Non-pigmented ciliary epithelial cell (primary cell): ENCODE measurements at regions not wholly inside any gene's neighbourhood (a gene's known extent, or its start where the extent isn't known, plus 50 kb on each side); places are given as distances from the start of the nearest gene placed in this dataset.

ENCODE experiments used
- DNase-seq: peaks from one replicate; pipeline ENCODE4 v3.0.0-alpha.2; 2010; ENCODE audit warnings: low read depth

DNA sequence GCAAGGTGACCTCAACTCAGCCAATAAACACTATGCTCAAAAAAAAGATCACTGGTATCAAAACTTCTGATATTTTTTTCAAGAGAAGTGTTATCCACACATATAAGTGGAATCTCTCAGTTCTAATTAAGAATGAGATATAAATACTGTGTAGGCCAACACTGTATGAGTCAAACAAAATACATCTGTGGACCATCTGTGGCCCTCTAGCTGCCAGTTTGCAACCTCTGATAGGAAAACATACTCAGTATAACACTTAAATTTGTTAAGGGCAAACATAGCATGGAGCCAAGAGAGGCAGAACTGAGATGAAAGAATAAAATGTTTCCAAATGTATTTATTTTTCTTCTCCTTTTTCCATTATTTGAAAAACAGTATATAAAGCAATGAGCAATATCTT lies 377.3 kb downstream of the ARAP2 start:
- DNase-seq = no peak

DNA sequence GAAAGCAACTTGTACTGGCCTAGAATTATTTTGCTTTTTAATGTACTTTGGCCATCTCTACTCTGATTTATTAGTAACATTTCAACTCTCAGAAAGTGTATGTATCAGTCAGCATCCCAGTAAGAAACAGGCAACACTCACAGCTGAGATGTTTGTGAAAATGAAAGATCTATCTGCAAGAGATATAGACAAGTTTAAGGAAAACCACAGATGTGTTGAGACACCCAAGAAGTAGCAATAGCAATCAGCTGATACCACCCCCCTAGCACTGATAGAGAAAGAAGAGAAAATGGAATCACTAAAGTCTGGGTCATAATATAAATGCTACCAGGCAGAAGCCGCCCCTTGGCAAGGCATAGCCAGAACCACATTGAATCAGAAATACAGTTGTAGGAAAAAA lies 372.0 kb downstream of the ARAP2 start:
- DNase-seq = no peak

DNA sequence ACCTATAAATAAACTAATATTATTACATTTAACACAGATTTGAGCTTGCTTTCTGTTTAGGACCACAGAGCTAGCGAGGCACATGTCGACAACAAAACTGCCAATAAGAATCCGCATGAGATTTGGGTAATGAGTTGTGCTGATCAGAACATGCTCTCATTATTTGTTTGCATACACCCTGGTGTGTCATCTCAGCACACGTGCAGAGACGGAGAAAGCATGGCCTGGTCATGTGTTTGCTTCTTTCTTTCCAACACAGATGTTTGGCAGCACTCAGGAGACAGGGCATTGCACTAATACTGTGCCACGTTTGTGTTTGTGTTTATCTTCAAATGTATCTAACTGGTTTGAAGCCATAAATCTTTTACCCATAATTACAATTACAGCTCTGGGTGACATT lies 364.8 kb downstream of the ARAP2 start:
- DNase-seq = no peak

DNA sequence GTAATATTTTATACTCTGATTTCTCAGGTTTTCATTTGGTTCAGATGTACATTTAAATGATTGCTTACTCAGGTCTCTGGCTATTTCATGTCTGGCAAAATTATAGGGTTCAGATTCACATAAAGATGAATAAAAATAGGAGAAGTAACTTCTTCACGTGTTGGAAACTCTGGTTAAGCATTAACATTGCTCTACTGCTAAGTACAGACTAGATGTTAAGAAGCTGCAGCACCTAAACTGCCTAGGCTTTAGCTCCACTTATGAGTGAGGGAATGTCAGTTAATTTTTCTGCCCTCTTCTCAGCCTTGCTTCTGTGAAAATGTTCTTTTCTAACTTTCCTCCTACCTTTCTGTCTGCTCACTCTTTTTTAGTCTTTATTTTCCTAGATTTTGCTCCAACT lies 361.2 kb downstream of the ARAP2 start:
- DNase-seq = no peak

DNA sequence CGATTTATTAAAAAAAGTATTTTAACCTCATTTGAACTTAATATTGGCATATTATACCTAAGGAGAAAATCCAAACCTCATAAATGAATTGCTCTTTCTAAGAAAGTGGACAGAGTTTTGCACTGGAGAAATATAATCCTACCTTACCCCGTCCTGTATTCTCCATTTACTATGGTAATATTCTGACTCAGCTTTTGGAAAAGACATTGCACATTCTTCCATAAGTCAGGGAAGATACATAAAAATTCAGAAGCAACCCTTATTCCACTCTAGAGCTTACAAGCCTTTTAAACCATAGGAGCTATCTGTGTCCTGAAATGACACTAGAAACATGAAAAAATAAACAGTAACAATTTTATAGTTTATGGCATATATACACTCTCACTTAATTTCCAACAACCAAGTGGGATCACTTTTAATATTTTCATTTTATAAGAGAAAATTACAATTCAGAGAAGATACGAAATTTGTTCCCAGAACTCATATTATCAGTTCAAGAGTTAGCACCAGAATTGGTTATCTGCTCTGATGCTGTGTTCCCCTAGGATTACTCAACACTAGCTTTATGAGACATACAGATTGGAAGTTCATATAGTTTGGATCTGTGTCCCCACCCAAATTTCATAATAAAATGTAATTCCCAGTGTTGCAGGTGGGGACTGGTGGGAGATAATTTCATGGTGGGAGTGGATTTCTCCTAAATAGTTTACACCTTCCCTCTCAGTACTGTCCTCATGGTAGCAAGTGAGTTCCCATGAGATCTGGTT lies 359.4 kb downstream of the ARAP2 start:
- DNase-seq = no peak

DNA sequence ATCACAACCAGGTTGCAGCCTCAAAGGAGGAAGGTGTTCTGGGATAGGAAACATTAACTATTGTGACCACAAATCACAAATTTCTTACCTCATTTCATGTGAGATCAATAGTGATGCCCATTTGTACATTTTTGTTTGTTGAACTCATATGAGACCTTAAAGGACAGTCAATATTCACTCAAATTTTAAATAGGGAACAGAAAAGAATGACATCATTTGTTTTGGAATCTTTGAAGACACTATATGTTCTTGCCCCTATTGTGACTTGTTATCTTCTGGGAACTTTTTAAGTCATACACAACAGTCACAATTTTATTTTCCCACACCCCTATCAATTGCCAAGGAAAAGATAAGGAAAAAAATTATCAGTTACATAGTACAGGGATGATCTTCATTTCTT lies 346.5 kb downstream of the ARAP2 start:
- DNase-seq = no peak

DNA sequence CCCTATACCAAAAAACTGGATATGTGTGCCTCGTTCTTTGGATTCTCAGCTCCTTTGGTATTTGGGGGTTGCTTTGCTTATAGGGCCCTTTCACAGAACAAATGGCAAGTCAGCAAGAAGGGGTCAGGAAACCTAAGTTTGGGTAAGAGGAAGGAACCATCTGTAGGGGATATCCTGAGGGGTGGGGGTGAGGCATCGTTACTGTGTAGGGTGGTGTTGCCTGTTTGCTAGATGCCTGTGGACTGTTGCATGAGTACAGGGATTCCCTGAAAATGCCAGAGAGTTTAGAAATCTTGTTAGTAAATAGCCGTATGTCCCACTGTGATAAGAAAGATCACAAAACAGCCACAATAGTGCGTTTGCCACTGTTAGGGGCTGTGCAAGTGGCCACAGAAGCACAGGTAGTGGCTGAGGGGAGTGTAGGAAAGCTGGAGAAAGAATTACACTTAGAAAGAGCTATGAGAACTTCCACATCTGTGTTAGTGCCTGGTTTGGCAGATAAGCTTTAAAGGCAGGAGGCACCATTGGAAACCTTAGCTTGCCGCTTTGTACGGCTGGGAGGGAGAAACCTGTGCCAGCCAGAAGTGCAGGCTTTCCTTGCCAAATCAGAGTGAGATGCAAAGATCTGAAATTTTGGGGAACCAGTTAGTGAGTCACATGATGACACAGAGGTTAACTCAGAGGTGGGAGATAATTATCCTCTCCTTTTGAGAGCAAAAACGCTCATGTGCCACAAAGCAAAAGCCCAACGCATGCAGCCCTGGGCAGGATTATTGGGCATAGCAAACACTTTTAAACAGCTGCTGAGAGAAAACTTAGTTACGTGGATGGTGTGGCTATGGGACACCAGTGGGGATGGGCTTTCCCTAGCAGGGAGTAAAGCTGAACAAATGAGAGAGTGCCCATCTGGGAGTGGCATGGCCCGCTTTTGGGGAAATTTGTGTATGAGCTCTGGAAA lies 343.7 kb downstream of the ARAP2 start:
- DNase-seq = no peak

DNA sequence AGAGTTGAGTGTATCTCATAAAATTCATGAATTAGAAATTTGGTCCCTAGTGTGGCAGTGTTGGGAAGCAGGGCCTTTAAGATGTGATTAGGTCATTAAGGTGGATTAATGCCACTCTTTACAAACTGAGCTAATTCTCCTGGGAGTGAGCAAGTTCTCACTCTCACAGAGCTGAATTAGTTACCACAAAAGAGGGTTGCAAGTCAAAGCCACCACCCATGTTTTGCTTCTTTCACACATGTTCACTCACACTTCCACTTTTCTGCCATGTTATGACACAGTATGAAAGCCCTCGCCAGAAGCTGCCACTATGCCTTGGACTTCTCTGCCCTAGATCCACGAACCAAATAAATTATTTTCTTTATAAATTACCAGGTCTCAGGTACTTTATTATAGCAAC lies 332.1 kb downstream of the ARAP2 start:
- no peak for DNase-seq

DNA sequence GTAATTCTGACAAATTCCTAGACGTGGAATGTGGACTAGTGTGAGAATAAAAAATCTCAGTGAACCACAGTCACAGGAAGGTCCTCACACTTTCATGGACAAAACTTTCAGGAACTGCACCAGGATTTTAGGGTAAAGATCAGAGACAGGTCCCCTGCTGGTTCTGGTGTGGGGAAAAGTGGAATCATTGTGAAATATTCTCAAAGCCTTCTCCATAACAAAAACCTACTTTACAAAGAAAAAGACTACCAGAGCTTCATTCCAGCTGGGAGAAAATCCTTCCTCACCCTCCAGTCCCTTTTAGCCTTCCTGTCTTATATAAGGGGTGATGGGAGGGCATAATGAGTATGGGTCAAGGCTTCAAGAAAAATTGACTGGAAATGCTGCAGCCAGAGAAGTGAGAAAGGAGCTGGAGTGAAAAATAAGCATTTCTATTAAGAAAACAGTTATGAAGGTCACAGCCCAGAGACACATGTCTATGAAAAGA lies 325.8 kb downstream of the ARAP2 start:
- DNase-seq = no peak

DNA sequence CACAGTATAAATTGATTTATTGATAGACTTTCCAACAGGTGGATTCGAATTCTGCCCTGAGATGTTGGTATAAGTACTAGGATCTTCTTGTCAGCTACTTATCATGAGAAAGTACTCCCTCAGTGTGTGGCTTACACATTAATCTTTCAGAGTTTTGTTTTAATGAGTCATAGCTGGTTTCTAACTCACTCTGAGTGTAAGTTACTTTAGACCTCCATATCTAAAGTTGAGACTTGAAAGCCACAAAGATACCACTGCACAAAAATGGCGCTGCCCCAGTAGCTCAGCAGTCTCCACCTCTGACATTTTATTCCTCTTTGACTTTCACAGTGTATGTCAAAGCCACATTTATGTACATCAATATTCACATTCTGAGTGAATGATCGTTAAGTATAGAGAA lies 318.5 kb downstream of the ARAP2 start:
- DNase-seq = no peak

DNA sequence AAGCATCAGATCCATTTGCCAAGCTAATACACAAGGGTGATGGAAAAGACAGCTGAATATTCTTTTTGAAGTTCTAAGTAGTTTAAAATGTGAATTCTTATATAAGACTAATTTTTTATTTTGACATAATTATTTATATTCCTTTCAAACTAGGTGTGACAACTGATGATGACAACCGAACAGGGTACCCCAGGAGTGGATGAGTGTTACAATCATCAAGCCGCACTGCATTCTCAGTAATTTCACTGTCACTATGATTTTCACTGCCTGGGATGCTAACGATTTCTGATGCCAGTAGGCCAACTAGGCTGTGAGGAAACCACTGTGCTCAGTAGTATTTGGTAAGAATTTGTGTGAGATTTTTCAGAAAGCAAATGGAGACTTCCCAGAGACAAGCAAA lies 317.5 kb downstream of the ARAP2 start:
- DNase-seq = no peak

DNA sequence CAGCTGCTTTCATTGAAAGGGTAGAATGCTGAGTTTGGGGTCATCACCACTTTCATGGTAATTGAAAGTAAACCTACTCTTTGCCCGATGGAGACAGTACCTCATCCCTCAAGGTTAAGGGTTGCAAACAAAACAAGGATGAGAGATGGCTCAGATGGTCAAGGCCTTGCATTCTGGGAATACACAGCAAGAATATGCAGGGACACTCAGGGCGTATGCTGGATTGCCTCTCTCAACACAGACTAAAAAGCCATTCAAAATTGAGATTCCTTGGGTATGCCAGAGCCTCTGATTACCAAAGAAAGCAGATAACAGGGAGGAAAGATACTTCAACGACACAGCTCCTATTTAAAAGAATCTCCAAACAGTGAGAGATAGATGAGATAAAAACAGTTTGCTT lies 310.4 kb downstream of the ARAP2 start:
- no peak for DNase-seq

DNA sequence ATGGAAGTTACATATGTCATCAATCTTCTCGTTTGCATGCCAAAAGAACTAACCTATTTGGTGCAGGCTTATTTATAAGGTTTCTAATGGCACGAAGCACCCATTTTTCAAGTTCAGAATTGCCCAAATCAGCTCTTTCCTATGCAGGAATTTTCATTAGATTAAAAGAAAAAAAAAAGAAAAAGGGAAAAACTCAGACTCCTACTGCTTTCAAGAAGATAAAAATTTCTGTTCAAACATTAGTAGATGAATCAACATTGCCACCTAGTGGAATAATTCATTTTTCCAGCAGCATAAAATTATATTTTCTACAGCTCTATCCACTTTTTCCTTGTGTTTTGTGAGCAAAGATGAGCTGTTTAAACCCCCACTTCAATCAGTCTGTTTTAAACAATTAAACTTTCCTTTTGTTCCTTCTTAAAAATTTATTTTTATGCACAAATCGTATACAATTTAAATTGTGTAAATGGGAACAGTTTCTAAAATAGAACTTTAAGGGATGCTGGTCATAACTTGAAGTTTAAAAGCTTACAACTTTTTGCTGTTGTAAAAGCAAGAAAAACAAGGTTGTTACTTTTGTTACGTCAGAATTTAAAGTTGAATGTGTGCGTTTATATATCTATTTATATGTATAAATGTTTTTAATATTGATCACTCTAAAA lies 309.9 kb downstream of the ARAP2 start:
- no peak for DNase-seq

DNA sequence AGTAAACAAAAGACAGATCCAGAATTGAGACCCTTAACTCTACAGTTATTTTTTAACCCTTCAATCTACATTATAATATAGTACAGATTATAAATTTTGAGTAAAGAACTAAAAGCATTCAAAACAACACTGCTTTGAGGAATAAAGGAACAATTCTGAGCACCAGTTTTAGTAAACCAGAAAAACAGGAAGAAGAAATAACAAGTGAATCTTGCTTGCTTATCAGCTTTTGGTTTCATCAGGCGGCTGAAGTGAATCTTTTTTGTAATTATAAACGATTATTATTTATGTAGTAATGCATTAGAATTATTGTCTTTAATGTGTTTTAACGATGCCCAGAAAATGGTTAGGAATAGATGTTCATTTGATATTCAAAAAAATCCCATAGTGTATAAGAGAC lies 305.4 kb downstream of the ARAP2 start:
- DNase-seq = no peak

DNA sequence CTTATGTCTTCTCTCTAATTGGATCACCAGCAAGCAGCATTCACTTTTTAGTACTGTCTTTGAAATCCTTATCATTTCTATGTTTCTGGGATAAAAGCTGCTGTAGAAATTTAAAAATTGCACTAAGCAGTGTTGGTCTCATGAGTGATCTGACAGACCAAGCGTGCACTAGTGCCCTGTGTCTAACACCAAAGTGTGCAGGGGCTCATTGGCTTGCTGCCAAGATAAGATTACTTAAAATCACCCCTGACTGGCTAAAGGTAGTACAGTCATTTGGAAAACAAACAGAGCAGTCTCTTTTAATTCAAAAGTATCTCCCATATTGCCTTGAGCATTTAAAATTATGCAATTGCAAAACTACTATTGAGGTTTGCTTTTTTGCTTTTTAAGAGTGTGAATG lies 304.6 kb downstream of the ARAP2 start:
- no peak for DNase-seq

DNA sequence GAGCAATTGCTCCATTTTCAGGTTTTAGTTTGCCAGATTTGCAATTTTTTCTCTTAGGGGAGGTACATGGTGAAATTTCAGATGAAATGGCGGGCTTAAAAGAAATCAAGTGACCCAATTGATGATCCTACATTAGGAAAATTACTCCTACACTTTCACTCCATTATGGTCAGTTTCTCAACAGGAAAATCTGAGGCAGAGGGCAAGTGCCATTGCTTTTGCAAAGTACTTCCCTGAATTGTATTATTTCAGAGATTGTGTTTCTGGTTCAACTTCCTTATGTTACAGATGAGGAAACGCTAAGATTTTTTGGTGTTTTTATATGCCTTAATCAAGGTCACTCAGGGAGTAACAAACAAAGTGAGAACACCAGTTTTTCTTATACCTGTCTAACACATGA lies 302.2 kb downstream of the ARAP2 start:
- no peak for DNase-seq

DNA sequence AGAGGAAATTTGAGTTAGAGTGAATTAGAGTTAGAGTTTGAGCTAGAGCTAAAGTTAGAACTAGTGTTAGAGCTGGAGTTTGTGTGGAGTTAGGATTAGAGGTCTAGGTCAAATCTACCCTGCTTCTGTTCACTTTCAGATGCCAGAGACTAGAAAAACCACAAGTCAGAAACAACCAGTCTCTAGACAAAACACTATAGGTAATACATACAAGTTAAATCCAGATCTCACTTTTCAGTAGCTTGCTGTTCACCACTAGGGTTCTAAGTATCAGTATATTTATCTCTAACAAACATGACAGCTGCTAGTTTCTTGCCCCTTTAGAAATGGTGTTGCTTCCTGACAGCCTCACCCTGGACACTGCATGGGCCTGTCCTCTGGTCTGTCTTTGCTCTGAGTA lies 300.7 kb downstream of the ARAP2 start:
- DNase-seq = no peak

DNA sequence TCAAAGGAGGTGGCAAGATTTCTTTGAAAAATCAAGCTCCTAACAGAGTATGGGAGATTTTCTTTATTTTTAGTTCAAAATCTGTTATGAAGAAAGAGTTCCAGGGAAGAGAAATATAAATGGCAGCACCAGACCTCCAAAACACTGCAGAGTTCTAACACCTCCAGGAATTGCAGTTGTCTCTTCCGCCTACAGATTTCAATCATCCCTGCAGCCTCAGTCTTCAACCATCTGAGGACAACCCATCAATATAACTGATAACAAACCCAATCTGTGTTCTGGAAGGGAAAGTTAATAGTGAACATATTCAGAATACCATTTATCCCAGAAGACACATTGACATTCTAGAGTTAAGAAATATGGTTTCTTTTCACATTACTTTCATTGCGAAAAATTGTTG lies 296.1 kb downstream of the ARAP2 start:
- DNase-seq = no peak

DNA sequence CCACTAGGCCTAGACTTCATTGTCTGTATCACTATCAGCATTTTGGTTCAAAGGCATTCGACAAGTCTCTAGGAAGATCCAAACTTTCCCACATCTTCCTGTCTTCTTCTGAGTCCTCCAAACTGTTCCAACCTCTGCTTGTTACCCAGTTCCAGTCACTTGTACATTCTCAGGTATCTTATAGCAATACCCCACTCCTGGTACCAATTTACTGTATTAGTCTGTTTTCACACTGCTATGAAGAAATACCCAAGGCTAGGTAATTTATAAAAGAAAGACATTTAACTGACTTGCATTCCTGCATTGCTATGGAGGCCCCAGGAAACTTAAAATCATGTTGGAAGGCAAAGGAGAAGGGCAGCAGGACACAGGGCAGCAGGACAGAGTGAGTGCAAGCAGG lies 293.9 kb downstream of the ARAP2 start:
- DNase-seq = no peak

DNA sequence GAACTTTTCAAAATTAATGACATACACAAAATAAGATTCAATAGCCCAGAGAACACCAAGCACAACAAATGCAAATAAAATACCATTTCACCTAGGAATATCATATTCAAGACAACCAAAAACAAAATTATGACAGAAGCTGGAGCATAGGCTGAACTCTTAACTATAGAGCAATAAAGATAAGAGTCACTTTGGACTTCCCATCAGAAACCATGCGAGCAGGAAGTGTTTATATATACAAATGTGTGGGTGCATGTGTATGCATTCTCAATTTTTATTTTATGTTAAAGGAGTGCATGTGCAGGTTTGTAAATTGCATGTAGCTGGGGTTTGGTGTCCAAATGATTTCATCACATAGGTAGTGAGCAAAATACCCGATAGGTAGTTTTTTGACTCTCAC lies 291.6 kb downstream of the ARAP2 start:
- DNase-seq = no peak

DNA sequence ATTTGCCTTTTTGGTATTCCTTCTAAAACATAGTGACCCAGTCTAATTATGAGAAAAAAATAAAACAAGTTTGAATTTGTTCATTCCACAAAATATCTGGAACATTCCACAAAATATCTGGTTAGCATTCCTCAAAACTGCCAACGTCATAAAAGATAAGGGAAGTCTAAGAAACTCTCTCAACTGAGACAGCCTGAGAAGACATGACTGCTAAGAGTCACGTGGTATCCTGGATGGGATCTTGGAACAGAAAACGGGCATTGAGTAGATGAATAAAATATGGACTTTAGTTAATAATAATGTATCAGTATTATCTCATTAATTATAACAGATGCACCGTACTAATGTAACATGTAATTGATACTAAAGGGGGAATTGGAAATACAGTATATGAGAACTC lies 280.9 kb downstream of the ARAP2 start:
- no peak for DNase-seq

DNA sequence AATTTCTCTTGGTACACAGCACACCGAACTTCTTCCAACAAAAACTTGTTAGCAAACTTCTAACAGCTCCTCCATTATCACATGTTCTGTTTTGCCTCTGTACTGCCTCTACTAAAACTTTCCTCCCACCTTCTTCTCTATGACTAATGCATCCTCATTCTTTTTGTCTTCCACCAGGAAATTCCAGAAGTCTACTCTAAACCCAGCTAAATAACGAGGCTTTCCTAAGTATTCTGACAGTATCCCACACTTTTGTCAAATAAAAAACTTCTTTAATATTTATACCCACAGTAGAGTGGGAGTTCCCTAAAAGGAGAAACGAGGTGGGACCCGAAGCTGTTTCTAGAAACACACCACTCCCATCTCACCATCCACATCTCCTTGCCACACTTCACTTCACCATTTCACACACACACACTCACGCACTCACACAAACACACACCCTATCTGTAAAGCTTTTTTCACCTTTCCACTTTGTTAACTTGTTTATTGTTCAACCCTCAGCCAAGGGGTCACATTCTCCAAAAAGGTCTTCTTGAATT lies 280.3 kb downstream of the ARAP2 start:
- DNase-seq = no peak
